ENCODE measurements at regions not wholly inside any gene's neighbourhood (a gene's known extent, or its start where the extent isn't known, plus 50 kb on each side); places are given as distances from the start of the nearest gene placed in this dataset.

- H2AFZ ChIP-seq (ENCODE audit: low read length), result no peak overlapping the region
- no peak overlapping the region for H3K4me2 ChIP-seq (ENCODE audit: low read depth, low read length)
- H4K20me1 ChIP-seq (ENCODE audit: insufficient read depth, low read length), result no peaks in the 10 kb centered on the region
- no peak overlapping the region for H3K4me3 ChIP-seq (ENCODE audit: low read length)
- H3K36me3 ChIP-seq (replicated peaks; ENCODE audit: insufficient read depth, low read length), result no peaks in the 10 kb centered on the region
- TF ChIP-seq EZH2 (optimal IDR thresholded peaks at IDR 0.05; ENCODE audit: low read depth, low read length) (no peak), EZH2phosphoT487 (IDR thresholded peaks at IDR 0.05; ENCODE audit: low read length) (no peak), CTCF (IDR thresholded peaks at IDR 0.05; ENCODE audit: low read length) (no peak)
- H3K27me3 ChIP-seq (replicated peaks; ENCODE audit: insufficient read depth, low read length), result no peaks in the 10 kb centered on the region
- no peaks in the 10 kb centered on the region for H3F3A ChIP-seq (ENCODE audit: insufficient read depth, low read length)
- DNase-seq, result no peak
- no peak overlapping the region for H3K9ac ChIP-seq (ENCODE audit: low read length)
- H3K4me1 ChIP-seq (ENCODE audit: low read length), result no peaks in the 10 kb centered on the region
- H3K9me3 ChIP-seq (replicated peaks; ENCODE audit: insufficient read depth, low read length), result no peaks in the 10 kb centered on the region
- no peak overlapping the region for H3K27ac ChIP-seq (ENCODE audit: low read length)
- no peaks in the 10 kb centered on the region for H3K79me2 ChIP-seq (ENCODE audit: low read length)
- H3K9me2 ChIP-seq (replicated peaks; ENCODE audit: insufficient read depth, low read length), result no peaks in the 10 kb centered on the region
Measured at GRCh38 chr16:31708348-31708747, 165.3 kb upstream of the ZNF267 start.

- no peak overlapping the region for H3K9ac ChIP-seq (ENCODE audit: low read length)
- TF ChIP-seq EZH2 (optimal IDR thresholded peaks at IDR 0.05; ENCODE audit: low read depth, low read length) (no peak), EZH2phosphoT487 (IDR thresholded peaks at IDR 0.05; ENCODE audit: low read length) (no peak), CTCF (IDR thresholded peaks at IDR 0.05; ENCODE audit: low read length) (no peak)
Measured at GRCh38 chr16:31709181-31709580, 164.4 kb upstream of the ZNF267 start.

GRCh38 chr16:31710134-31710533 is 163.5 kb upstream of the ZNF267 start:
- H3K36me3 ChIP-seq (replicated peaks; ENCODE audit: insufficient read depth, low read length), result no peaks in the 10 kb centered on the region
- no peak overlapping the region for H3K4me2 ChIP-seq (ENCODE audit: low read depth, low read length)
- no peaks in the 10 kb centered on the region for H3K9me2 ChIP-seq (replicated peaks; ENCODE audit: insufficient read depth, low read length)
- H3F3A ChIP-seq (ENCODE audit: insufficient read depth, low read length), result no peaks in the 10 kb centered on the region
- TF ChIP-seq CTCF (IDR thresholded peaks at IDR 0.05; ENCODE audit: low read length), result no peak
- DNase-seq, result no peak
- H3K4me1 ChIP-seq (ENCODE audit: low read length), result no peaks in the 10 kb centered on the region
- no peak overlapping the region for H3K4me3 ChIP-seq (ENCODE audit: low read length)
- no peaks in the 10 kb centered on the region for H3K27me3 ChIP-seq (replicated peaks; ENCODE audit: insufficient read depth, low read length)
- no peak overlapping the region for H3K27ac ChIP-seq (ENCODE audit: low read length)
- H4K20me1 ChIP-seq (ENCODE audit: insufficient read depth, low read length), result no peaks in the 10 kb centered on the region
- no peak overlapping the region for H2AFZ ChIP-seq (ENCODE audit: low read length)
- H3K9me3 ChIP-seq (replicated peaks; ENCODE audit: insufficient read depth, low read length), result no peaks in the 10 kb centered on the region
- peaks cover 3% of the 10 kb centered on the region; the same call in 1 of the 2 replicates for H3K79me2 ChIP-seq (ENCODE audit: low read length)
- H3K9ac ChIP-seq (ENCODE audit: low read length), result no peak overlapping the region

More at GRCh38 chr16:31709181-31709580, 164.4 kb upstream of the ZNF267 start:
- H3K4me2 ChIP-seq (ENCODE audit: low read depth, low read length), result no peak overlapping the region
- no peak overlapping the region for H3K27ac ChIP-seq (ENCODE audit: low read length)
- H4K20me1 ChIP-seq (ENCODE audit: insufficient read depth, low read length), result no peaks in the 10 kb centered on the region
- DNase-seq, result no peak
- H3K9me3 ChIP-seq (replicated peaks; ENCODE audit: insufficient read depth, low read length), result no peaks in the 10 kb centered on the region
- no peak overlapping the region for H2AFZ ChIP-seq (ENCODE audit: low read length)
- no peaks in the 10 kb centered on the region for H3K27me3 ChIP-seq (replicated peaks; ENCODE audit: insufficient read depth, low read length)
- no peak overlapping the region for H3K4me3 ChIP-seq (ENCODE audit: low read length)
- H3F3A ChIP-seq (ENCODE audit: insufficient read depth, low read length), result no peaks in the 10 kb centered on the region
- H3K79me2 ChIP-seq (ENCODE audit: low read length), result no peaks in the 10 kb centered on the region
- H3K4me1 ChIP-seq (ENCODE audit: low read length), result no peaks in the 10 kb centered on the region
- H3K9me2 ChIP-seq (replicated peaks; ENCODE audit: insufficient read depth, low read length), result no peaks in the 10 kb centered on the region
- H3K36me3 ChIP-seq (replicated peaks; ENCODE audit: insufficient read depth, low read length), result no peaks in the 10 kb centered on the region
